NCI-H2171 (cell line): ENCODE measurements at regions not wholly inside any gene's neighbourhood (a gene's known extent, or its start where the extent isn't known, plus 50 kb on each side); places are given as distances from the start of the nearest gene placed in this dataset.

Experiments used
- DNase-seq: peaks from one replicate; lab custom pipeline; 2025; lab: John Stamatoyannopoulos, UW

GRCh38 chr2:240298117-240298790 lies 137.2 kb upstream of the GPC1 start:
- DNase-seq, result no peak

- no peak for DNase-seq
Measured at GRCh38 chr2:240298803-240299709, 136.4 kb upstream of the GPC1 start.

GRCh38 chr2:240299710-240300068 lies 135.8 kb upstream of the GPC1 start:
- no peak for DNase-seq

GRCh38 chr2:240300261-240300821 lies 135.1 kb upstream of the GPC1 start:
- DNase-seq, result no peak

GRCh38 chr2:240300840-240301239 lies 134.6 kb upstream of the GPC1 start:
- DNase-seq, result no peak

GRCh38 chr2:240301256-240301795 lies 134.1 kb upstream of the GPC1 start:
- no peak for DNase-seq

GRCh38 chr2:240302041-240302440 lies 133.4 kb upstream of the GPC1 start:
- DNase-seq, result no peak

GRCh38 chr2:240302933-240303595 lies 132.4 kb upstream of the GPC1 start:
- no peak for DNase-seq

GRCh38 chr2:240303896-240304745 lies 131.3 kb upstream of the GPC1 start:
- no peak for DNase-seq

- DNase-seq, result no peak
Measured at GRCh38 chr2:240304746-240305161, 130.7 kb upstream of the GPC1 start.

- no peak for DNase-seq
Measured at GRCh38 chr2:240305369-240305962, 130.0 kb upstream of the GPC1 start.

- no peak for DNase-seq
Measured at GRCh38 chr2:240306185-240306584, 129.3 kb upstream of the GPC1 start.

GRCh38 chr2:240308111-240308651 lies 127.3 kb upstream of the GPC1 start:
- no peak for DNase-seq

GRCh38 chr2:240309214-240309613 lies 126.2 kb upstream of the GPC1 start:
- no peak for DNase-seq

GRCh38 chr2:240310201-240310600 lies 125.3 kb upstream of the GPC1 start:
- DNase-seq, result no peak

GRCh38 chr2:240310645-240311044 lies 124.8 kb upstream of the GPC1 start:
- no peak for DNase-seq

- no peak for DNase-seq
Measured at GRCh38 chr2:240311821-240312220, 123.6 kb upstream of the GPC1 start.

GRCh38 chr2:240319221-240319854 lies 116.1 kb upstream of the GPC1 start:
- no peak for DNase-seq

GRCh38 chr2:240319855-240320203 lies 115.6 kb upstream of the GPC1 start:
- no peak for DNase-seq
